K562 (cell line): ENCODE measurements at regions not wholly inside any gene's neighbourhood (a gene's known extent, or its start where the extent isn't known, plus 50 kb on each side); places are given as distances from the start of the nearest gene placed in this dataset.

Experiments used
- ATAC-seq: fragments of 200-7000 bp; cut with Tn5 transposase; 3 replicates; pipeline ENCODE4 v1.9.1; 2020; ENCODE audit warnings: moderate library complexity
- BruUV-seq: library from RNA; stranded (reverse); fragments of 400-500 nt; replicated peaks from 2 replicates; lab custom pipeline; 2021; lab: Mats Ljungman, UMichigan
- CTCF ChIA-PET: fragments of 300-600 bp; formaldehyde crosslinking; extraction: SDS; loops from one replicate; lab custom pipeline; 2021; ENCODE audit warnings: low intra/inter-chr PET ratio; lab: Yijun Ruan, JAX
- POLR2A ChIA-PET: fragments of 300-600, 350-650 bp; sonication (Branson Sonifier 250); formaldehyde crosslinking; extraction: SDS; loops from one replicate; lab custom pipeline; 2021; ENCODE audit warnings: antibody characterized with exemption, inconsistent platforms; lab: Yijun Ruan, JAX
- DNase-seq, 4 experiments: peaks; one replicate each; pipeline versions ENCODE4 v3.0.0 to v3.0.0-alpha.2; 2011 to 2018; ENCODE audit warnings: low spot score in 3 of 4, mixed read lengths in 3 of 4; ENCODE audit errors: extremely low read depth in 1 of 4
- FAIRE-seq: peaks from 2 replicates; lab custom pipeline; 2011; peaks lifted over from hg19 to GRCh38; lab: Jason Lieb, UNC
- H2AFZ ChIP-seq: 2 replicates; pipeline ENCODE4 v1.6.0; 2011; ENCODE audit warnings: low read depth, low read length, control low read depth, inconsistent platforms
- H3K27ac ChIP-seq: fragments of 200-600 bp; 3 replicates; pipeline ENCODE4 v1.8.0; 2011; ENCODE audit warnings: low read depth, mild to moderate bottlenecking, control low read depth, inconsistent platforms, low read length, moderate library complexity, mixed read lengths; ENCODE audit errors: extremely low read depth
- H3K27me3 ChIP-seq, 2 experiments: fragments of 300-600 bp in 1 of 2; 2 replicates in 1 of 2; 3 replicates in 1 of 2; pipeline versions ENCODE4 v1.6.0 to v1.8.0; 2011; ENCODE audit warnings: inconsistent platforms in 2 of 2, low read length in 2 of 2, mild to moderate bottlenecking in 1 of 2, mixed read lengths in 1 of 2, moderate library complexity in 1 of 2; ENCODE audit not compliant: control insufficient read depth in 2 of 2, insufficient read depth in 2 of 2
- H3K36me3 ChIP-seq: fragments of 300-600 bp; 3 replicates; pipeline ENCODE4 v1.8.0; 2011; ENCODE audit warnings: mild to moderate bottlenecking, low read length, inconsistent platforms; ENCODE audit not compliant: control insufficient read depth, insufficient read depth
- H3K4me1 ChIP-seq, 2 experiments: fragments of 200-600 bp in 1 of 2; replicated peaks in 1 of 2; 2 replicates in 1 of 2; 3 replicates in 1 of 2; pipeline versions ENCODE4 v1.5.1 to v1.8.0; 2011; ENCODE audit warnings: inconsistent platforms in 2 of 2, low read length in 2 of 2, mild to moderate bottlenecking in 1 of 2, mixed read lengths in 1 of 2, moderate library complexity in 1 of 2; ENCODE audit not compliant: control insufficient read depth in 2 of 2, insufficient read depth in 2 of 2
- H3K4me2 ChIP-seq: 2 replicates; pipeline ENCODE4 v1.6.1; 2011; ENCODE audit warnings: low read length, control low read depth, inconsistent platforms, mixed read lengths; ENCODE audit not compliant: insufficient read depth
- H3K4me3 ChIP-seq: fragments of 200-600 bp; sonication (generic), shearing (Covaris generic); 2 replicates; pipeline ENCODE4 v1.5.1; 2016; ENCODE audit warnings: control low read depth, inconsistent platforms
- H3K79me2 ChIP-seq: fragments of 200-600 bp; 3 replicates; pipeline ENCODE4 v1.8.0; 2011; ENCODE audit warnings: low read length, inconsistent platforms; ENCODE audit not compliant: control insufficient read depth, insufficient read depth
- H3K9ac ChIP-seq, 2 experiments: 2 replicates each; pipeline versions ENCODE4 v1.6.0 to v1.6.1; 2011; ENCODE audit warnings: low read depth in 2 of 2, low read length in 2 of 2, control low read depth in 1 of 2, inconsistent platforms in 1 of 2, mild to moderate bottlenecking in 1 of 2, mixed read lengths in 1 of 2; ENCODE audit not compliant: insufficient read depth in 1 of 2
- H3K9me1 ChIP-seq: one replicate; pipeline ENCODE4 v1.6.0; 2011; ENCODE audit warnings: inconsistent platforms, mild to moderate bottlenecking, low read length, moderate library complexity; ENCODE audit not compliant: control insufficient read depth, insufficient read depth
- H3K9me3 ChIP-seq: replicated peaks from 2 replicates; pipeline ENCODE4 v1.5.1; 2011; ENCODE audit warnings: low read depth, low read length, inconsistent platforms; ENCODE audit not compliant: control insufficient read depth, insufficient read depth
- H4K20me1 ChIP-seq: replicated peaks from 2 replicates; pipeline ENCODE4 v1.6.1; 2011; ENCODE audit warnings: low read length, inconsistent platforms, mixed read lengths; ENCODE audit not compliant: control insufficient read depth, insufficient read depth
- ARHGAP35 ChIP-seq: fragments of 450-650 bp; IDR thresholded peaks from 2 replicates; pipeline ENCODE4 v1.6.1; 2018; ENCODE audit not compliant: partially characterized antibody
- PHF20 ChIP-seq: fragments of 450-650 bp; IDR thresholded peaks from 2 replicates; pipeline ENCODE4 v1.6.1; 2018; ENCODE audit not compliant: partially characterized antibody
- SIN3B ChIP-seq: fragments of 450-650 bp; IDR thresholded peaks from 2 replicates; pipeline ENCODE4 v1.6.1; 2017; ENCODE audit warnings: low read depth, mild to moderate bottlenecking, moderate library complexity
- TOE1 ChIP-seq, 2 experiments: fragments of 450-650 bp in 1 of 2; sonication (generic) in 1 of 2; formaldehyde crosslinking in 1 of 2; IDR thresholded peaks; 2 replicates each; pipeline versions ENCODE4 v1.7.1 to v1.8.0; 2016 to 2022; ENCODE audit warnings: borderline replicate concordance in 2 of 2, mild to moderate bottlenecking in 2 of 2, antibody characterized with exemption in 1 of 2, inconsistent platforms in 1 of 2, low read depth in 1 of 2, missing genetic modification reagents in 1 of 2, moderate library complexity in 1 of 2
- ZBTB8A ChIP-seq: fragments of 450-650 bp; IDR thresholded peaks from 2 replicates; pipeline ENCODE4 v1.6.1; 2018; ENCODE audit warnings: mild to moderate bottlenecking, moderate library complexity; ENCODE audit not compliant: partially characterized antibody
- ZNF3 ChIP-seq: fragments of 250-450 bp; sonication (Bioruptor Pico); IDR thresholded peaks from 2 replicates; pipeline ENCODE4 v1.5.0; 2021; ENCODE audit warnings: mild to moderate bottlenecking, moderate library complexity
- ZNF436 ChIP-seq: fragments of 250-450, 450-650 bp; sonication (Bioruptor Pico); formaldehyde crosslinking; IDR thresholded peaks from 2 replicates; pipeline ENCODE4 v1.7.0; 2020; ENCODE audit warnings: mild to moderate bottlenecking
- ZNF699 ChIP-seq: fragments of 250-450 bp; sonication (Bioruptor Pico); IDR thresholded peaks from 2 replicates; pipeline ENCODE4 v1.8.0; 2021; ENCODE audit warnings: mild to moderate bottlenecking, moderate library complexity; ENCODE audit not compliant: insufficient replicate concordance
- WGBS: fragments of 100-300 bp; shearing (Covaris generic); methylation state at CpG from one replicate; pipeline ENCODE4 v1.1.6; 2016; ENCODE audit warnings: low coverage, mixed read lengths; ENCODE audit not compliant: insufficient coverage; ENCODE audit errors: missing lambda C conversion rate; 5-methylcytosine and 5-hydroxymethylcytosine counted together
- in situ Hi-C: fragments of 300-500 bp; cut with MboI; formaldehyde crosslinking; loops from 4 replicates; pipeline ENCODE4 v1.15.0; 2018; ENCODE audit warnings: inconsistent platforms, mixed read lengths
- intact Hi-C: fragments of 100-400 bp; cut with micrococcal nuclease; formaldehyde crosslinking; loops from 2 replicates; pipeline ENCODE4 v1.14.2; 2022
- TF ChIP-seq, protein P1 (sequence below): sonication (generic); formaldehyde crosslinking; IDR thresholded peaks from 2 replicates; pipeline ENCODE4 v1.8.1; 2023; ENCODE audit warnings: missing genetic modification reagents, mild to moderate bottlenecking, borderline replicate concordance
- TF ChIP-seq, protein P2 (sequence below): fragments of 450-650 bp; IDR thresholded peaks from 2 replicates; pipeline ENCODE4 v1.6.1; 2016; ENCODE audit warnings: antibody characterized with exemption
- TF ChIP-seq, protein P3 (sequence below): fragments of 450-650 bp; formaldehyde crosslinking; IDR thresholded peaks from 2 replicates; pipeline ENCODE4 v1.4.0; 2022; ENCODE audit warnings: mild to moderate bottlenecking, moderate library complexity

DNA sequence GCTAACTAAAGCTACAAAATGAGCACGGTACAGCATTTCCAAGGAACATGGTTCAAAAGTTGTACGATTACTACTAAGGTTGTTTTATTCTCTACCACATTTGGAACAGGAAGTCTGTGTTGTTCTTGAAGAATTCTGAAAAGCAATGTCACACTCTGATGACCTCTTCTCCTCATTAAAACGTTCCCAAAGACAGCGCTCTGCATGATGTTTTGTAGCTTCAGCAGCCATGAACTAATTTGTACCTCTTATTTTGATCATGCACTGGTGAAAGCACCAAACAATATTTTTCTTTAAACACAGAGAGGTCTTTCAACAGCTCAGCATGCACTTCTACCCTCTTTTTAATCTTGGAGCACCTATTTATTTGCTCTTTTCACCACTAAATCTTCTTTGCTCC is 75.0 kb upstream of the TES start:
- Histone ChIP-seq H3K27me3 (no peaks in the 10 kb centered on the region), H2AFZ (no peak overlapping the region)
- WGBS: 0% methylated on average over 4 of the region's 4 CpGs
- TF ChIP-seq, protein P1, sequence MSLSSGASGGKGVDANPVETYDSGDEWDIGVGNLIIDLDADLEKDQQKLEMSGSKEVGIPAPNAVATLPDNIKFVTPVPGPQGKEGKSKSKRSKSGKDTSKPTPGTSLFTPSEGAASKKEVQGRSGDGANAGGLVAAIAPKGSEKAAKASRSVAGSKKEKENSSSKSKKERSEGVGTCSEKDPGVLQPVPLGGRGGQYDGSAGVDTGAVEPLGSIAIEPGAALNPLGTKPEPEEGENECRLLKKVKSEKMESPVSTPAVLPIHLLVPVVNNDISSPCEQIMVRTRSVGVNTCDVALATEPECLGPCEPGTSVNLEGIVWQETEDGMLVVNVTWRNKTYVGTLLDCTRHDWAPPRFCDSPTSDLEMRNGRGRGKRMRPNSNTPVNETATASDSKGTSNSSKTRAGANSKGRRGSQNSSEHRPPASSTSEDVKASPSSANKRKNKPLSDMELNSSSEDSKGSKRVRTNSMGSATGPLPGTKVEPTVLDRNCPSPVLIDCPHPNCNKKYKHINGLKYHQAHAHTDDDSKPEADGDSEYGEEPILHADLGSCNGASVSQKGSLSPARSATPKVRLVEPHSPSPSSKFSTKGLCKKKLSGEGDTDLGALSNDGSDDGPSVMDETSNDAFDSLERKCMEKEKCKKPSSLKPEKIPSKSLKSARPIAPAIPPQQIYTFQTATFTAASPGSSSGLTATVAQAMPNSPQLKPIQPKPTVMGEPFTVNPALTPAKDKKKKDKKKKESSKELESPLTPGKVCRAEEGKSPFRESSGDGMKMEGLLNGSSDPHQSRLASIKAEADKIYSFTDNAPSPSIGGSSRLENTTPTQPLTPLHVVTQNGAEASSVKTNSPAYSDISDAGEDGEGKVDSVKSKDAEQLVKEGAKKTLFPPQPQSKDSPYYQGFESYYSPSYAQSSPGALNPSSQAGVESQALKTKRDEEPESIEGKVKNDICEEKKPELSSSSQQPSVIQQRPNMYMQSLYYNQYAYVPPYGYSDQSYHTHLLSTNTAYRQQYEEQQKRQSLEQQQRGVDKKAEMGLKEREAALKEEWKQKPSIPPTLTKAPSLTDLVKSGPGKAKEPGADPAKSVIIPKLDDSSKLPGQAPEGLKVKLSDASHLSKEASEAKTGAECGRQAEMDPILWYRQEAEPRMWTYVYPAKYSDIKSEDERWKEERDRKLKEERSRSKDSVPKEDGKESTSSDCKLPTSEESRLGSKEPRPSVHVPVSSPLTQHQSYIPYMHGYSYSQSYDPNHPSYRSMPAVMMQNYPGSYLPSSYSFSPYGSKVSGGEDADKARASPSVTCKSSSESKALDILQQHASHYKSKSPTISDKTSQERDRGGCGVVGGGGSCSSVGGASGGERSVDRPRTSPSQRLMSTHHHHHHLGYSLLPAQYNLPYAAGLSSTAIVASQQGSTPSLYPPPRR (CRISPR knock-in tag): no peak
- TF ChIP-seq, protein P2, sequence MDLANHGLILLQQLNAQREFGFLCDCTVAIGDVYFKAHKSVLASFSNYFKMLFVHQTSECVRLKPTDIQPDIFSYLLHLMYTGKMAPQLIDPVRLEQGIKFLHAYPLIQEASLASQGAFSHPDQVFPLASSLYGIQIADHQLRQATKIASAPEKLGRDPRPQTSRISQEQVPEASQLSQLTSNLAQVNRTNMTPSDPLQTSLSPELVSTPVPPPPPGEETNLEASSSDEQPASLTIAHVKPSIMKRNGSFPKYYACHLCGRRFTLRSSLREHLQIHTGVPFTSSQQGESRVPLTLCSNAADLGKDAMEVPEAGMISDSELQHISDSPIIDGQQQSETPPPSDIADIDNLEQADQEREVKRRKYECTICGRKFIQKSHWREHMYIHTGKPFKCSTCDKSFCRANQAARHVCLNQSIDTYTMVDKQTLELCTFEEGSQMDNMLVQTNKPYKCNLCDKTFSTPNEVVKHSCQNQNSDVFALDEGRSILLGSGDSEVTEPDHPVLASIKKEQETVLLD: no peak
- TF ChIP-seq TOE1 (IDR thresholded peaks at IDR 0.05; ENCODE audit: borderline replicate concordance): no peak
- TF ChIP-seq TOE1 (CRISPR knock-in tag; IDR thresholded peaks at IDR 0.05; ENCODE audit: borderline replicate concordance, low read depth): no peak
- TF ChIP-seq ZBTB8A: no peak
- TF ChIP-seq PHF20: no peak
- TF ChIP-seq SIN3B: no peak
- TF ChIP-seq ZNF699 (CRISPR knock-in tag): no peak
- no peak for TF ChIP-seq ZNF436 (CRISPR knock-in tag)
- TF ChIP-seq, protein P3, sequence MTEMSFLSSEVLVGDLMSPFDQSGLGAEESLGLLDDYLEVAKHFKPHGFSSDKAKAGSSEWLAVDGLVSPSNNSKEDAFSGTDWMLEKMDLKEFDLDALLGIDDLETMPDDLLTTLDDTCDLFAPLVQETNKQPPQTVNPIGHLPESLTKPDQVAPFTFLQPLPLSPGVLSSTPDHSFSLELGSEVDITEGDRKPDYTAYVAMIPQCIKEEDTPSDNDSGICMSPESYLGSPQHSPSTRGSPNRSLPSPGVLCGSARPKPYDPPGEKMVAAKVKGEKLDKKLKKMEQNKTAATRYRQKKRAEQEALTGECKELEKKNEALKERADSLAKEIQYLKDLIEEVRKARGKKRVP: no peak
- no peak for TF ChIP-seq ZNF3
- no peak for TF ChIP-seq ARHGAP35

More for the DNA sequence above, 75.0 kb upstream of the TES start:
- ChIA-PET POLR2A (no interaction called here), CTCF (no interaction called here)
- no peaks in the 10 kb centered on the region for H3K9me3 ChIP-seq
- BruUV-seq: no TSS peak
- H3K27ac ChIP-seq: no peak overlapping the region
- ATAC-seq (no peak), FAIRE-seq (no peak), DNase-seq (no peak)
- H3K79me2 ChIP-seq: no peaks in the 10 kb centered on the region
- H4K20me1 ChIP-seq: no peaks in the 10 kb centered on the region
- no peak overlapping the region for H3K4me2 ChIP-seq
- no peaks in the 10 kb centered on the region for H3K4me1 ChIP-seq
- no peak overlapping the region for H3K4me3 ChIP-seq
- H3K36me3 ChIP-seq: no peaks in the 10 kb centered on the region
- intact Hi-C loops (no loop called here), in situ Hi-C loops (no loop called here)
- no peaks in the 10 kb centered on the region for H3K9me1 ChIP-seq
- no peak overlapping the region for H3K9ac ChIP-seq
